ENCODE measurements at regions not wholly inside any gene's neighbourhood (a gene's known extent, or its start where the extent isn't known, plus 50 kb on each side); places are given as distances from the start of the nearest gene placed in this dataset.

DNA sequence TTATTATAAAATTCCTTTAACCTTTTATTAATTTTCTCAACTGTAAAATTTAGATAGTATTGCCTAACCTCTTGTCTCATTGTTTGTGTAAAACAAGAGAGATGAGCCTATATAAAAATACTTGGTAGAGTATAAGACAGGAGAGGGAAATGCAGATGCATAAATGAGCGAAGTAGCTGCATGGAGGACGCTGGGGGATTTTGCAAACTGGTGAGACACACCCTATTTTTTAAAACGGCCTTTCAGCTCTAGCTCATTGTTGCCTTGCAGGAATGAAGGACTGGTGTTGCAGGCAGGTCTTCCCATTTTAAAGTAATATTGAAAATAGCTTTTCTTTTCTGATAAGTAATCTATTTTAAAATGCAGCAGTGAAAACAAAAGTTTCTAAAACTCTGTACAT lies 435.3 kb upstream of the HNRNPA3 start (continued):
- TF ChIP-seq, protein P1, sequence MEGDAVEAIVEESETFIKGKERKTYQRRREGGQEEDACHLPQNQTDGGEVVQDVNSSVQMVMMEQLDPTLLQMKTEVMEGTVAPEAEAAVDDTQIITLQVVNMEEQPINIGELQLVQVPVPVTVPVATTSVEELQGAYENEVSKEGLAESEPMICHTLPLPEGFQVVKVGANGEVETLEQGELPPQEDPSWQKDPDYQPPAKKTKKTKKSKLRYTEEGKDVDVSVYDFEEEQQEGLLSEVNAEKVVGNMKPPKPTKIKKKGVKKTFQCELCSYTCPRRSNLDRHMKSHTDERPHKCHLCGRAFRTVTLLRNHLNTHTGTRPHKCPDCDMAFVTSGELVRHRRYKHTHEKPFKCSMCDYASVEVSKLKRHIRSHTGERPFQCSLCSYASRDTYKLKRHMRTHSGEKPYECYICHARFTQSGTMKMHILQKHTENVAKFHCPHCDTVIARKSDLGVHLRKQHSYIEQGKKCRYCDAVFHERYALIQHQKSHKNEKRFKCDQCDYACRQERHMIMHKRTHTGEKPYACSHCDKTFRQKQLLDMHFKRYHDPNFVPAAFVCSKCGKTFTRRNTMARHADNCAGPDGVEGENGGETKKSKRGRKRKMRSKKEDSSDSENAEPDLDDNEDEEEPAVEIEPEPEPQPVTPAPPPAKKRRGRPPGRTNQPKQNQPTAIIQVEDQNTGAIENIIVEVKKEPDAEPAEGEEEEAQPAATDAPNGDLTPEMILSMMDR (IDR thresholded peaks at IDR 0.05; ENCODE audit: low read depth, low read length, missing input control): no peak
- no peak for TF ChIP-seq HNF4A (conservative IDR thresholded peaks at IDR 0.05)
- no peak for TF ChIP-seq EGR1 (IDR thresholded peaks at IDR 0.05; ENCODE audit: low read depth in 2 of 2)
- no peak for TF ChIP-seq FOXA1 (IDR thresholded peaks at IDR 0.05)
- TF ChIP-seq YY1 (IDR thresholded peaks at IDR 0.05): no peak
- TF ChIP-seq RXRA (IDR thresholded peaks at IDR 0.05): no peak
- no peak for TF ChIP-seq NR2F2 (IDR thresholded peaks at IDR 0.05)

DNA sequence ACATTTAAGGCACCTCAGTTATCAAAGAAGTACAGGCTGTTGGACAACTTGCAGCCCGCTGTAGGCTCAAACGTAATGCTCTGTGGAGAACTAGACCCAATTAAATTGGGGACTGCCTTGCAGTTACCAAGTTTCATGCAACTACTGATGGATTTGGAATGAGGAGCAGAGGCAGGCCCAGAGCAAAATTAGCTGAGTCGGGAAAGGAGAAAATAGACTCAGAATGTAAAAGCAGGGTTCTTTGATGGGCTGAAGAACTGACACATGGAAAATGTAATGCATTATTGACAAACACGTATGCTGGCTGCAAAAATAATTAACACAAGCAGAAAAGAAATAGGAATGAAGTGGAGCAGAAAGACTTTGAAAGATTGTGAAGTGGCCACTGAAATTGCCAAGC lies 432.7 kb upstream of the HNRNPA3 start:
- no peak overlapping the region for H3K9ac ChIP-seq (ENCODE audit: low read depth in 1 of 2, low read length in 2 of 2)
- no peak overlapping the region for H3K27ac ChIP-seq (ENCODE audit: low read depth in 1 of 2, low read length in 2 of 2)
- no peak overlapping the region for H3K4me3 ChIP-seq (ENCODE audit: low read depth in 1 of 3, low read length in 3 of 3)
- 87% methylated on average over 4 of the region's 4 CpGs for WGBS
- TF ChIP-seq, protein P2, sequence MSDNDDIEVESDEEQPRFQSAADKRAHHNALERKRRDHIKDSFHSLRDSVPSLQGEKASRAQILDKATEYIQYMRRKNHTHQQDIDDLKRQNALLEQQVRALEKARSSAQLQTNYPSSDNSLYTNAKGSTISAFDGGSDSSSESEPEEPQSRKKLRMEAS (IDR thresholded peaks at IDR 0.05): no peak
- TF ChIP-seq TAF1 (conservative IDR thresholded peaks at IDR 0.05) (no peak), HNF4A (conservative IDR thresholded peaks at IDR 0.05) (no peak), RAD21 (IDR thresholded peaks at IDR 0.05) (no peak), NR2F2 (IDR thresholded peaks at IDR 0.05) (no peak), HNF4G (IDR thresholded peaks at IDR 0.05) (no peak), JUND (IDR thresholded peaks at IDR 0.05) (no peak), EGR1 (IDR thresholded peaks at IDR 0.05; ENCODE audit: low read depth in 2 of 2) (no peak), RXRA (IDR thresholded peaks at IDR 0.05) (no peak), SP1 (IDR thresholded peaks at IDR 0.05) (no peak), FOXA1 (IDR thresholded peaks at IDR 0.05) (no peak), YY1 (IDR thresholded peaks at IDR 0.05) (no peak), FOXA2 (IDR thresholded peaks at IDR 0.05) (no peak), GABPA (IDR thresholded peaks at IDR 0.05 in 1 of 2, conservative IDR thresholded peaks at IDR 0.05 in 1 of 2) (no peak)
- TF ChIP-seq, protein P1 (IDR thresholded peaks at IDR 0.05; ENCODE audit: low read depth, low read length, missing input control): no peak
- TF ChIP-seq, protein P3, sequence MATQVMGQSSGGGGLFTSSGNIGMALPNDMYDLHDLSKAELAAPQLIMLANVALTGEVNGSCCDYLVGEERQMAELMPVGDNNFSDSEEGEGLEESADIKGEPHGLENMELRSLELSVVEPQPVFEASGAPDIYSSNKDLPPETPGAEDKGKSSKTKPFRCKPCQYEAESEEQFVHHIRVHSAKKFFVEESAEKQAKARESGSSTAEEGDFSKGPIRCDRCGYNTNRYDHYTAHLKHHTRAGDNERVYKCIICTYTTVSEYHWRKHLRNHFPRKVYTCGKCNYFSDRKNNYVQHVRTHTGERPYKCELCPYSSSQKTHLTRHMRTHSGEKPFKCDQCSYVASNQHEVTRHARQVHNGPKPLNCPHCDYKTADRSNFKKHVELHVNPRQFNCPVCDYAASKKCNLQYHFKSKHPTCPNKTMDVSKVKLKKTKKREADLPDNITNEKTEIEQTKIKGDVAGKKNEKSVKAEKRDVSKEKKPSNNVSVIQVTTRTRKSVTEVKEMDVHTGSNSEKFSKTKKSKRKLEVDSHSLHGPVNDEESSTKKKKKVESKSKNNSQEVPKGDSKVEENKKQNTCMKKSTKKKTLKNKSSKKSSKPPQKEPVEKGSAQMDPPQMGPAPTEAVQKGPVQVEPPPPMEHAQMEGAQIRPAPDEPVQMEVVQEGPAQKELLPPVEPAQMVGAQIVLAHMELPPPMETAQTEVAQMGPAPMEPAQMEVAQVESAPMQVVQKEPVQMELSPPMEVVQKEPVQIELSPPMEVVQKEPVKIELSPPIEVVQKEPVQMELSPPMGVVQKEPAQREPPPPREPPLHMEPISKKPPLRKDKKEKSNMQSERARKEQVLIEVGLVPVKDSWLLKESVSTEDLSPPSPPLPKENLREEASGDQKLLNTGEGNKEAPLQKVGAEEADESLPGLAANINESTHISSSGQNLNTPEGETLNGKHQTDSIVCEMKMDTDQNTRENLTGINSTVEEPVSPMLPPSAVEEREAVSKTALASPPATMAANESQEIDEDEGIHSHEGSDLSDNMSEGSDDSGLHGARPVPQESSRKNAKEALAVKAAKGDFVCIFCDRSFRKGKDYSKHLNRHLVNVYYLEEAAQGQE (IDR thresholded peaks at IDR 0.05): no peak
- TF ChIP-seq, protein P4, sequence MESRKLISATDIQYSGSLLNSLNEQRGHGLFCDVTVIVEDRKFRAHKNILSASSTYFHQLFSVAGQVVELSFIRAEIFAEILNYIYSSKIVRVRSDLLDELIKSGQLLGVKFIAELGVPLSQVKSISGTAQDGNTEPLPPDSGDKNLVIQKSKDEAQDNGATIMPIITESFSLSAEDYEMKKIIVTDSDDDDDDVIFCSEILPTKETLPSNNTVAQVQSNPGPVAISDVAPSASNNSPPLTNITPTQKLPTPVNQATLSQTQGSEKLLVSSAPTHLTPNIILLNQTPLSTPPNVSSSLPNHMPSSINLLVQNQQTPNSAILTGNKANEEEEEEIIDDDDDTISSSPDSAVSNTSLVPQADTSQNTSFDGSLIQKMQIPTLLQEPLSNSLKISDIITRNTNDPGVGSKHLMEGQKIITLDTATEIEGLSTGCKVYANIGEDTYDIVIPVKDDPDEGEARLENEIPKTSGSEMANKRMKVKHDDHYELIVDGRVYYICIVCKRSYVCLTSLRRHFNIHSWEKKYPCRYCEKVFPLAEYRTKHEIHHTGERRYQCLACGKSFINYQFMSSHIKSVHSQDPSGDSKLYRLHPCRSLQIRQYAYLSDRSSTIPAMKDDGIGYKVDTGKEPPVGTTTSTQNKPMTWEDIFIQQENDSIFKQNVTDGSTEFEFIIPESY (IDR thresholded peaks at IDR 0.05): no peak
- TF ChIP-seq, protein P5, sequence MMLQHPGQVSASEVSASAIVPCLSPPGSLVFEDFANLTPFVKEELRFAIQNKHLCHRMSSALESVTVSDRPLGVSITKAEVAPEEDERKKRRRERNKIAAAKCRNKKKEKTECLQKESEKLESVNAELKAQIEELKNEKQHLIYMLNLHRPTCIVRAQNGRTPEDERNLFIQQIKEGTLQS (IDR thresholded peaks at IDR 0.05): no peak
- DNase-seq (ENCODE audit: low spot score): no peak
- H3K9me3 ChIP-seq (ENCODE audit: control insufficient read depth in 4 of 4, low read length in 3 of 4): no peaks in the 10 kb centered on the region
- no peaks in the 10 kb centered on the region for H3K4me1 ChIP-seq (ENCODE audit: control insufficient read depth in 4 of 4, insufficient read depth in 4 of 4, low read length in 3 of 4)
- no peaks in the 10 kb centered on the region for H3K36me3 ChIP-seq (ENCODE audit: control insufficient read depth in 4 of 4, insufficient read depth in 3 of 4, low read depth in 1 of 4, low read length in 3 of 4)
- H3K27me3 ChIP-seq (ENCODE audit: control insufficient read depth in 4 of 4, insufficient read depth in 4 of 4, low read length in 3 of 4): peaks cover 0 to 4% (median 0%) of the 10 kb centered on the region in 4 donors
